K562 (cell line): ENCODE measurements at regions not wholly inside any gene's neighbourhood (a gene's known extent, or its start where the extent isn't known, plus 50 kb on each side); places are given as distances from the start of the nearest gene placed in this dataset.
A peak's percentile ranks its signal among the peaks of the same experiment; 100 is the strongest.

Source experiments
- ATAC-seq: fragments of 200-7000 bp; cut with Tn5 transposase; 3 replicates; pipeline ENCODE4 v1.9.1; 2020; ENCODE audit warnings: moderate library complexity
- BruUV-seq: library from RNA; stranded (reverse); fragments of 400-500 nt; replicated peaks from 2 replicates; lab custom pipeline; 2021; lab: Mats Ljungman, UMichigan
- CTCF ChIA-PET: fragments of 300-600 bp; formaldehyde crosslinking; extraction: SDS; loops from one replicate; lab custom pipeline; 2021; ENCODE audit warnings: low intra/inter-chr PET ratio; lab: Yijun Ruan, JAX
- POLR2A ChIA-PET: fragments of 300-600, 350-650 bp; sonication (Branson Sonifier 250); formaldehyde crosslinking; extraction: SDS; loops from one replicate; lab custom pipeline; 2021; ENCODE audit warnings: antibody characterized with exemption, inconsistent platforms; lab: Yijun Ruan, JAX
- DNase-seq, 4 experiments: peaks; one replicate each; pipeline versions ENCODE4 v3.0.0 to v3.0.0-alpha.2; 2011 to 2018; ENCODE audit warnings: low spot score in 3 of 4, mixed read lengths in 3 of 4; ENCODE audit errors: extremely low read depth in 1 of 4
- FAIRE-seq: peaks from 2 replicates; lab custom pipeline; 2011; peaks lifted over from hg19 to GRCh38; lab: Jason Lieb, UNC
- H2AFZ ChIP-seq: 2 replicates; pipeline ENCODE4 v1.6.0; 2011; ENCODE audit warnings: low read depth, low read length, control low read depth, inconsistent platforms
- H3K27ac ChIP-seq: fragments of 200-600 bp; 3 replicates; pipeline ENCODE4 v1.8.0; 2011; ENCODE audit warnings: low read depth, mild to moderate bottlenecking, control low read depth, inconsistent platforms, low read length, moderate library complexity, mixed read lengths; ENCODE audit errors: extremely low read depth
- H3K27me3 ChIP-seq, 2 experiments: fragments of 300-600 bp in 1 of 2; 2 replicates in 1 of 2; 3 replicates in 1 of 2; pipeline versions ENCODE4 v1.6.0 to v1.8.0; 2011; ENCODE audit warnings: inconsistent platforms in 2 of 2, low read length in 2 of 2, mild to moderate bottlenecking in 1 of 2, mixed read lengths in 1 of 2, moderate library complexity in 1 of 2; ENCODE audit not compliant: control insufficient read depth in 2 of 2, insufficient read depth in 2 of 2
- H3K36me3 ChIP-seq: fragments of 300-600 bp; 3 replicates; pipeline ENCODE4 v1.8.0; 2011; ENCODE audit warnings: mild to moderate bottlenecking, low read length, inconsistent platforms; ENCODE audit not compliant: control insufficient read depth, insufficient read depth
- H3K4me1 ChIP-seq, 2 experiments: fragments of 200-600 bp in 1 of 2; replicated peaks in 1 of 2; 2 replicates in 1 of 2; 3 replicates in 1 of 2; pipeline versions ENCODE4 v1.5.1 to v1.8.0; 2011; ENCODE audit warnings: inconsistent platforms in 2 of 2, low read length in 2 of 2, mild to moderate bottlenecking in 1 of 2, mixed read lengths in 1 of 2, moderate library complexity in 1 of 2; ENCODE audit not compliant: control insufficient read depth in 2 of 2, insufficient read depth in 2 of 2
- H3K4me2 ChIP-seq: 2 replicates; pipeline ENCODE4 v1.6.1; 2011; ENCODE audit warnings: low read length, control low read depth, inconsistent platforms, mixed read lengths; ENCODE audit not compliant: insufficient read depth
- H3K4me3 ChIP-seq: fragments of 200-600 bp; sonication (generic), shearing (Covaris generic); 2 replicates; pipeline ENCODE4 v1.5.1; 2016; ENCODE audit warnings: control low read depth, inconsistent platforms
- H3K79me2 ChIP-seq: fragments of 200-600 bp; 3 replicates; pipeline ENCODE4 v1.8.0; 2011; ENCODE audit warnings: low read length, inconsistent platforms; ENCODE audit not compliant: control insufficient read depth, insufficient read depth
- H3K9ac ChIP-seq, 2 experiments: 2 replicates each; pipeline versions ENCODE4 v1.6.0 to v1.6.1; 2011; ENCODE audit warnings: low read depth in 2 of 2, low read length in 2 of 2, control low read depth in 1 of 2, inconsistent platforms in 1 of 2, mild to moderate bottlenecking in 1 of 2, mixed read lengths in 1 of 2; ENCODE audit not compliant: insufficient read depth in 1 of 2
- H3K9me1 ChIP-seq: one replicate; pipeline ENCODE4 v1.6.0; 2011; ENCODE audit warnings: inconsistent platforms, mild to moderate bottlenecking, low read length, moderate library complexity; ENCODE audit not compliant: control insufficient read depth, insufficient read depth
- H3K9me3 ChIP-seq: replicated peaks from 2 replicates; pipeline ENCODE4 v1.5.1; 2011; ENCODE audit warnings: low read depth, low read length, inconsistent platforms; ENCODE audit not compliant: control insufficient read depth, insufficient read depth
- H4K20me1 ChIP-seq: replicated peaks from 2 replicates; pipeline ENCODE4 v1.6.1; 2011; ENCODE audit warnings: low read length, inconsistent platforms, mixed read lengths; ENCODE audit not compliant: control insufficient read depth, insufficient read depth
- CLOCK ChIP-seq: fragments of 250-450 bp; sonication (Bioruptor Pico); IDR thresholded peaks from 2 replicates; pipeline ENCODE4 v1.4.0; 2020; ENCODE audit warnings: mild to moderate bottlenecking, moderate library complexity, borderline replicate concordance
- GTF2A2 ChIP-seq: IDR thresholded peaks from 2 replicates; pipeline ENCODE4 v1.6.1; 2016; ENCODE audit warnings: mild to moderate bottlenecking, missing genetic modification characterization, missing compliant biosample characterization
- HNRNPH1 ChIP-seq: fragments of 200-400 bp; formaldehyde crosslinking; optimal IDR thresholded peaks from 2 replicates; pipeline ENCODE3; 2017; ENCODE audit warnings: low read depth, mild to moderate bottlenecking, low read length, moderate library complexity
- SMARCC2 ChIP-seq: fragments of 450-650 bp; IDR thresholded peaks from 2 replicates; pipeline ENCODE4 v1.6.1; 2017; ENCODE audit warnings: antibody characterized with exemption, moderate library complexity, mild to moderate bottlenecking, low read depth
- WGBS: fragments of 100-300 bp; shearing (Covaris generic); methylation state at CpG from one replicate; pipeline ENCODE4 v1.1.6; 2016; ENCODE audit warnings: low coverage, mixed read lengths; ENCODE audit not compliant: insufficient coverage; ENCODE audit errors: missing lambda C conversion rate; 5-methylcytosine and 5-hydroxymethylcytosine counted together
- in situ Hi-C: fragments of 300-500 bp; cut with MboI; formaldehyde crosslinking; loops from 4 replicates; pipeline ENCODE4 v1.15.0; 2018; ENCODE audit warnings: inconsistent platforms, mixed read lengths
- intact Hi-C: fragments of 100-400 bp; cut with micrococcal nuclease; formaldehyde crosslinking; loops from 2 replicates; pipeline ENCODE4 v1.14.2; 2022

- Histone ChIP-seq H3K27ac (no peak overlapping the region), H3K36me3 (no peaks in the 10 kb centered on the region), H2AFZ (peak overlapping the region; percentile 45), H3K79me2 (no peaks in the 10 kb centered on the region), H3K4me1 (peaks cover 0 to 14% of the 10 kb centered on the region in 2 experiments; a peak in 2 of 5 replicates), H3K4me2 (no peak overlapping the region), H4K20me1 (no peaks in the 10 kb centered on the region), H3K27me3 (no peaks in the 10 kb centered on the region), H3K9me3 (no peaks in the 10 kb centered on the region), H3K9me1 (no peaks in the 10 kb centered on the region), H3K9ac (no peak overlapping the region)
- no peak for DNase-seq
- in situ Hi-C loops (no loop called here), intact Hi-C loops (no loop called here)
- FAIRE-seq: peak; percentile 32
- 68% methylated on average over 3 of the region's 3 CpGs for WGBS
- BruUV-seq: no TSS peak
- ATAC-seq: no peak; the same call in 2 of the 3 replicates
- ChIA-PET CTCF (no interaction called here), POLR2A (interaction anchor here (1.4 kb wide), 1 partner anchor 18 kb away, joined by 7 read pairs; no protein-coding TSS in a partner anchor)
- TF ChIP-seq SMARCC2: no peak
- no peak for TF ChIP-seq GTF2A2 (tag)
- TF ChIP-seq HNRNPH1: no peak
- TF ChIP-seq CLOCK (CRISPR knock-in tag): no peak
- TF ChIP-seq, all 486 proteins: peak for 0
- no peak overlapping the region for H3K4me3 ChIP-seq
These were observed 73.3 kb downstream of the FAM76B start for GRCh38 chr11:95716266-95716665.
